Stimulated activated CD8-positive, alpha-beta memory T cell treated with anti-CD3 and anti-CD28 coated beads, Interleukin-2, amount 100 ng/mL, for 48 hours (primary cell): ENCODE measurements at regions not wholly inside any gene's neighbourhood (a gene's known extent, or its start where the extent isn't known, plus 50 kb on each side); places are given as distances from the start of the nearest gene placed in this dataset.

Source experiments
- DNase-seq, 2 donors: peaks; one replicate each; pipeline ENCODE4 v3.0.0-alpha.2; 2020; ENCODE audit warnings: low read depth in 2 of 2

- DNase-seq = no peak
Observed at GRCh38 chr13:33746867-33747266, 71.1 kb upstream of the RFC3 start.

- no peak for DNase-seq
Observed at GRCh38 chr13:33751151-33751550, 66.8 kb upstream of the RFC3 start.

- no peak for DNase-seq
Observed at GRCh38 chr13:33752094-33752493, 65.9 kb upstream of the RFC3 start.

- no peak for DNase-seq
Observed at GRCh38 chr13:33752597-33752996, 65.4 kb upstream of the RFC3 start.

GRCh38 chr13:33756929-33757328, 61.0 kb upstream of the RFC3 start:
- DNase-seq = no peak

GRCh38 chr13:33757713-33758112, 60.2 kb upstream of the RFC3 start:
- DNase-seq = no peak

GRCh38 chr13:33758113-33758512, 59.8 kb upstream of the RFC3 start:
- DNase-seq = no peak

- no peak for DNase-seq
Observed at GRCh38 chr13:33761740-33762139, 56.2 kb upstream of the RFC3 start.

- DNase-seq = no peak
Observed at GRCh38 chr13:33763021-33763420, 54.9 kb upstream of the RFC3 start.

GRCh38 chr13:33764716-33765115, 53.2 kb upstream of the RFC3 start:
- no peak for DNase-seq

GRCh38 chr13:33766329-33767123, 51.4 kb upstream of the RFC3 start:
- DNase-seq = no peak

- no peak for DNase-seq
Observed at GRCh38 chr13:33767140-33767539, 50.8 kb upstream of the RFC3 start.
